Suprapubic skin (tissue), 3 donors: ENCODE measurements at regions not wholly inside any gene's neighbourhood (a gene's known extent, or its start where the extent isn't known, plus 50 kb on each side); places are given as distances from the start of the nearest gene placed in this dataset.

ENCODE experiments used
- POLR2A ChIP-seq, 2 donors: fragments of 450-650 bp; IDR thresholded peaks; one replicate each; pipeline ENCODE4 v1.6.1; 2017; ENCODE audit warnings: antibody characterized with exemption in 2 of 2, mild to moderate bottlenecking in 2 of 2, moderate library complexity in 2 of 2
- TF ChIP-seq, protein P1 (sequence below), 2 donors: fragments of 200-600 bp in 1 of 2; fragments of 450-650 bp in 1 of 2; sonication (generic) in 1 of 2; IDR thresholded peaks; one replicate each; pipeline ENCODE4 v1.5.1; 2016 to 2019; ENCODE audit warnings: antibody characterized with exemption in 2 of 2, mild to moderate bottlenecking in 1 of 2, moderate library complexity in 1 of 2

DNA sequence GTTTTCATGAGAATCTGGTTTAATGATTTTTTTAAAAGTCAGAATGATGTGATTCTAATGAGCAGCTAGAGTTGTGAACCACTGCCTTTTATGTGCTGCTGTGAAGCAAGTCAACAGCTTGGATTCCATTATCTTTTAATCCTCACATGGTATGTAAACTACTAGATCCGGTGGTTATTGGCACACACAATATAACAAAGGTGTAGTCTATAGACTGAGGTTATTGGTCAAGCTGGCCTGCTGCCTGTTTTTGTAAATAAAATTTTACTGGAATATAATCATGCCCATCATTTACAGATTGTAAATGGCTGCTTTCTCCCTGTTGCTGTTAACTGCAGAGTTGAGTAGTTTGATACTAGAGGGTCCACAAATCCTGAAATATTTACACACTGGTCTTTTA lies 103.1 kb downstream of the OTOL1 start:
- no peak for TF ChIP-seq POLR2A (IDR thresholded peaks at IDR 0.05)
- TF ChIP-seq, protein P1, sequence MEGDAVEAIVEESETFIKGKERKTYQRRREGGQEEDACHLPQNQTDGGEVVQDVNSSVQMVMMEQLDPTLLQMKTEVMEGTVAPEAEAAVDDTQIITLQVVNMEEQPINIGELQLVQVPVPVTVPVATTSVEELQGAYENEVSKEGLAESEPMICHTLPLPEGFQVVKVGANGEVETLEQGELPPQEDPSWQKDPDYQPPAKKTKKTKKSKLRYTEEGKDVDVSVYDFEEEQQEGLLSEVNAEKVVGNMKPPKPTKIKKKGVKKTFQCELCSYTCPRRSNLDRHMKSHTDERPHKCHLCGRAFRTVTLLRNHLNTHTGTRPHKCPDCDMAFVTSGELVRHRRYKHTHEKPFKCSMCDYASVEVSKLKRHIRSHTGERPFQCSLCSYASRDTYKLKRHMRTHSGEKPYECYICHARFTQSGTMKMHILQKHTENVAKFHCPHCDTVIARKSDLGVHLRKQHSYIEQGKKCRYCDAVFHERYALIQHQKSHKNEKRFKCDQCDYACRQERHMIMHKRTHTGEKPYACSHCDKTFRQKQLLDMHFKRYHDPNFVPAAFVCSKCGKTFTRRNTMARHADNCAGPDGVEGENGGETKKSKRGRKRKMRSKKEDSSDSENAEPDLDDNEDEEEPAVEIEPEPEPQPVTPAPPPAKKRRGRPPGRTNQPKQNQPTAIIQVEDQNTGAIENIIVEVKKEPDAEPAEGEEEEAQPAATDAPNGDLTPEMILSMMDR (IDR thresholded peaks at IDR 0.05): no peak
